ENCODE measurements at regions not wholly inside any gene's neighbourhood (a gene's known extent, or its start where the extent isn't known, plus 50 kb on each side); places are given as distances from the start of the nearest gene placed in this dataset.

- H3K27me3 ChIP-seq (ENCODE audit: insufficient read depth, low read depth) = no peaks in the 10 kb centered on the region
- no peaks in the 10 kb centered on the region for H3K36me3 ChIP-seq (ENCODE audit: insufficient read depth)
- no peaks in the 10 kb centered on the region for H3K79me2 ChIP-seq (ENCODE audit: insufficient read depth, low read depth)
- H3K4me3 ChIP-seq (IDR thresholded peaks at IDR 0.05; ENCODE audit: insufficient read depth, low read depth, low read length) = no peak overlapping the region
- H3K4me1 ChIP-seq (ENCODE audit: low read depth, poor library complexity, severe bottlenecking) = no peaks in the 10 kb centered on the region
- no peaks in the 10 kb centered on the region for H4K20me1 ChIP-seq (ENCODE audit: insufficient read depth)
- H3K27ac ChIP-seq = no peak overlapping the region
- no peak overlapping the region for H2AFZ ChIP-seq (ENCODE audit: low read depth)
- H3K4me2 ChIP-seq = no peak overlapping the region
- no peak overlapping the region for H3K9ac ChIP-seq
- no peak for TF ChIP-seq CTCF (conservative IDR thresholded peaks at IDR 0.05; ENCODE audit: low read depth, low read length)
These were observed 219.2 kb downstream of the C6orf118 start for GRCh38 chr6:165090242-165090641.

- Histone ChIP-seq H3K27ac (no peak overlapping the region), H4K20me1 (ENCODE audit: insufficient read depth) (no peaks in the 10 kb centered on the region), H3K36me3 (ENCODE audit: insufficient read depth) (no peaks in the 10 kb centered on the region), H2AFZ (ENCODE audit: low read depth) (no peak overlapping the region), H3K4me3 (IDR thresholded peaks at IDR 0.05; ENCODE audit: insufficient read depth, low read depth, low read length) (no peak overlapping the region), H3K4me2 (no peak overlapping the region), H3K9ac (no peak overlapping the region), H3K27me3 (ENCODE audit: insufficient read depth, low read depth) (no peaks in the 10 kb centered on the region), H3K4me1 (ENCODE audit: low read depth, poor library complexity, severe bottlenecking) (no peaks in the 10 kb centered on the region), H3K79me2 (ENCODE audit: insufficient read depth, low read depth) (no peaks in the 10 kb centered on the region)
- TF ChIP-seq CTCF (conservative IDR thresholded peaks at IDR 0.05; ENCODE audit: low read depth, low read length) = no peak
These were observed 222.6 kb downstream of the C6orf118 start for GRCh38 chr6:165086814-165087213.

GRCh38 chr6:165082636-165083035 lies 226.8 kb downstream of the C6orf118 start:
- no peaks in the 10 kb centered on the region for H3K79me2 ChIP-seq (ENCODE audit: insufficient read depth, low read depth)
- H3K36me3 ChIP-seq (ENCODE audit: insufficient read depth) = no peaks in the 10 kb centered on the region
- TF ChIP-seq CTCF (conservative IDR thresholded peaks at IDR 0.05; ENCODE audit: low read depth, low read length) = no peak
- no peaks in the 10 kb centered on the region for H4K20me1 ChIP-seq (ENCODE audit: insufficient read depth)
- H2AFZ ChIP-seq (ENCODE audit: low read depth) = no peak overlapping the region
- H3K27ac ChIP-seq = no peak overlapping the region
- no peak overlapping the region for H3K9ac ChIP-seq
- H3K4me3 ChIP-seq (IDR thresholded peaks at IDR 0.05; ENCODE audit: insufficient read depth, low read depth, low read length) = no peak overlapping the region
- no peaks in the 10 kb centered on the region for H3K27me3 ChIP-seq (ENCODE audit: insufficient read depth, low read depth)
- H3K4me2 ChIP-seq = no peak overlapping the region
- H3K4me1 ChIP-seq (ENCODE audit: low read depth, poor library complexity, severe bottlenecking) = no peaks in the 10 kb centered on the region

- Histone ChIP-seq H3K27me3 (ENCODE audit: insufficient read depth, low read depth) (no peaks in the 10 kb centered on the region), H3K4me3 (IDR thresholded peaks at IDR 0.05; ENCODE audit: insufficient read depth, low read depth, low read length) (no peak overlapping the region), H3K4me1 (ENCODE audit: low read depth, poor library complexity, severe bottlenecking) (no peaks in the 10 kb centered on the region), H3K27ac (no peak overlapping the region), H3K36me3 (ENCODE audit: insufficient read depth) (no peaks in the 10 kb centered on the region), H3K79me2 (ENCODE audit: insufficient read depth, low read depth) (no peaks in the 10 kb centered on the region), H2AFZ (ENCODE audit: low read depth) (no peak overlapping the region), H4K20me1 (ENCODE audit: insufficient read depth) (no peaks in the 10 kb centered on the region), H3K9ac (no peak overlapping the region), H3K4me2 (no peak overlapping the region)
- no peak for TF ChIP-seq CTCF (conservative IDR thresholded peaks at IDR 0.05; ENCODE audit: low read depth, low read length)
These were observed 227.4 kb downstream of the C6orf118 start for GRCh38 chr6:165081944-165082532.
